Hepatocyte (in vitro differentiated cells): ENCODE measurements at regions not wholly inside any gene's neighbourhood (a gene's known extent, or its start where the extent isn't known, plus 50 kb on each side); places are given as distances from the start of the nearest gene placed in this dataset.

Experiments
- DNase-seq: peaks from one replicate; pipeline ENCODE4 v3.0.0-alpha.2; 2016; ENCODE audit warnings: low spot score
- H2AFZ ChIP-seq: fragments of 200-600 bp; sonication (generic); 2 replicates; pipeline ENCODE4 v1.6.0; 2016; ENCODE audit warnings: antibody characterized with exemption, mild to moderate bottlenecking
- H3K27ac ChIP-seq: fragments of 200-600 bp; sonication (generic); 2 replicates; pipeline ENCODE4 v1.5.1; 2016; ENCODE audit warnings: mild to moderate bottlenecking
- H3K27me3 ChIP-seq: fragments of 200-600 bp; sonication (generic); 2 replicates; pipeline ENCODE4 v1.6.1; 2016
- H3K36me3 ChIP-seq: fragments of 200-600 bp; sonication (generic); replicated peaks from 2 replicates; pipeline ENCODE4 v1.5.1; 2016; ENCODE audit warnings: low read depth; ENCODE audit not compliant: insufficient read depth
- H3K4me1 ChIP-seq: fragments of 200-600 bp; sonication (generic); 2 replicates; pipeline ENCODE4 v1.5.1; 2016; ENCODE audit warnings: mild to moderate bottlenecking, moderate library complexity; ENCODE audit not compliant: insufficient read depth
- H3K4me2 ChIP-seq: fragments of 200-600 bp; sonication (generic); 2 replicates; pipeline ENCODE4 v1.6.0; 2016
- H3K4me3 ChIP-seq: fragments of 200-600 bp; sonication (generic); 2 replicates; pipeline ENCODE4 v1.5.1; 2016; ENCODE audit warnings: mild to moderate bottlenecking
- H3K79me2 ChIP-seq: fragments of 200-600 bp; sonication (generic); 2 replicates; pipeline ENCODE4 v1.6.0; 2017; ENCODE audit warnings: mild to moderate bottlenecking
- H3K9me2 ChIP-seq: fragments of 200-600 bp; sonication (generic); replicated peaks from 2 replicates; pipeline ENCODE4 v1.6.0; 2017; ENCODE audit warnings: mild to moderate bottlenecking; ENCODE audit not compliant: insufficient read depth
- H3K9me3 ChIP-seq: fragments of 200-600 bp; sonication (generic); 2 replicates; pipeline ENCODE4 v1.5.1; 2016; ENCODE audit warnings: low read depth, mild to moderate bottlenecking
- H4K20me1 ChIP-seq: fragments of 200-600 bp; sonication (generic); 2 replicates; pipeline ENCODE4 v1.6.0; 2016; ENCODE audit warnings: mild to moderate bottlenecking; ENCODE audit not compliant: insufficient read depth, poor library complexity, severe bottlenecking
- EZH2 ChIP-seq: fragments of 200-600 bp; sonication (generic); IDR thresholded peaks from 2 replicates; pipeline ENCODE4 v1.6.1; 2016; ENCODE audit warnings: antibody characterized with exemption, mild to moderate bottlenecking, borderline replicate concordance
- EZH2phosphoT487 ChIP-seq: fragments of 200-600 bp; sonication (generic); IDR thresholded peaks from one replicate; pipeline ENCODE4 v1.6.1; 2018; ENCODE audit warnings: antibody characterized with exemption, mild to moderate bottlenecking, low read depth, moderate library complexity; ENCODE audit not compliant: unreplicated experiment, severe bottlenecking
- WGBS: methylation state at CpG from one replicate; pipeline ENCODE4 v1.1.6; 2016; ENCODE audit warnings: low lambda C conversion rate; ENCODE audit errors: missing lambda C conversion rate; 5-methylcytosine and 5-hydroxymethylcytosine counted together
- TF ChIP-seq, protein P1 (sequence below): fragments of 200-600 bp; sonication (generic); IDR thresholded peaks from 2 replicates; pipeline ENCODE4 v1.5.1; 2016; ENCODE audit warnings: antibody characterized with exemption, mild to moderate bottlenecking; ENCODE audit not compliant: poor library complexity

DNA sequence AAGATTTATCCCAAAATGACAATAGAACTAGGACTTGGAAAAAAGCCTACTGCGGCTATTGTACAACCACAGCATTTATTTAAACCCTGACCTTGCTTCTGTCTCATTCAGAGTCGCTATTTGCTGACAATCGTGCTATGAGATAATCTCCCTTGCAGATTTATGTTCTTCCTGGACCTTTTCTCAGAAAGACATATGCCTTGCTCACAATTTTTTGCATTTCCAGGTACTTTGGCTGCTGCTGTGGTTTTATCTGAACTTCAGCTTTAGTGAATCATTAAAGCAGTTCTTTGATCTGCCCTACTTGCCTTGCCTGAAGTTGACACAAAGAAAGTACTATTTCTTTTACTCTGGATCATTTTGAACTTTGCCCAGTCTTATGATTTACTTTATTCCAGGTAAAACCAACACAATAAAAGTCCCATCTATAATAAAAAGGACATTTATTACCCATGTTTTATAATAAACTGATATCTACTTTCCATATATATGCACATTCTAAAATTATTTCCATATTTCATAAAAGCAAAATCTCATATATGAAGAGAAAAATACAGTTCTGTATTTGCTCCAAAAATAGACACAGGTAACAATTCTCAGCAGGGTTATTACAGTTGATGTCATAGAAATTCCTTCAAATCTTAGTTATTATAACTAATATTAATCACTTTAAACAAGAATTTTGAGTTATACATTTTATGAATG, 63.4 kb upstream of the CARD18 start:
- Histone ChIP-seq H4K20me1 (no peaks in the 10 kb centered on the region), H3K79me2 (no peaks in the 10 kb centered on the region), H3K27ac (peak overlapping the region; percentile 38), H2AFZ (no peak overlapping the region), H3K9me2 (no peaks in the 10 kb centered on the region), H3K4me1 (peaks cover 20% of the 10 kb centered on the region), H3K27me3 (no peaks in the 10 kb centered on the region), H3K4me2 (peak overlapping the region; percentile 3), H3K4me3 (no peak overlapping the region), H3K36me3 (no peaks in the 10 kb centered on the region), H3K9me3 (no peaks in the 10 kb centered on the region)
- 19% methylated on average over 3 of the region's 3 CpGs for WGBS
- peak; percentile 61 for DNase-seq
- TF ChIP-seq EZH2phosphoT487 = no peak
- TF ChIP-seq, protein P1, sequence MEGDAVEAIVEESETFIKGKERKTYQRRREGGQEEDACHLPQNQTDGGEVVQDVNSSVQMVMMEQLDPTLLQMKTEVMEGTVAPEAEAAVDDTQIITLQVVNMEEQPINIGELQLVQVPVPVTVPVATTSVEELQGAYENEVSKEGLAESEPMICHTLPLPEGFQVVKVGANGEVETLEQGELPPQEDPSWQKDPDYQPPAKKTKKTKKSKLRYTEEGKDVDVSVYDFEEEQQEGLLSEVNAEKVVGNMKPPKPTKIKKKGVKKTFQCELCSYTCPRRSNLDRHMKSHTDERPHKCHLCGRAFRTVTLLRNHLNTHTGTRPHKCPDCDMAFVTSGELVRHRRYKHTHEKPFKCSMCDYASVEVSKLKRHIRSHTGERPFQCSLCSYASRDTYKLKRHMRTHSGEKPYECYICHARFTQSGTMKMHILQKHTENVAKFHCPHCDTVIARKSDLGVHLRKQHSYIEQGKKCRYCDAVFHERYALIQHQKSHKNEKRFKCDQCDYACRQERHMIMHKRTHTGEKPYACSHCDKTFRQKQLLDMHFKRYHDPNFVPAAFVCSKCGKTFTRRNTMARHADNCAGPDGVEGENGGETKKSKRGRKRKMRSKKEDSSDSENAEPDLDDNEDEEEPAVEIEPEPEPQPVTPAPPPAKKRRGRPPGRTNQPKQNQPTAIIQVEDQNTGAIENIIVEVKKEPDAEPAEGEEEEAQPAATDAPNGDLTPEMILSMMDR = no peak
- no peak for TF ChIP-seq EZH2

- H3K4me2 ChIP-seq = peak overlapping the region; percentile 3
- H4K20me1 ChIP-seq = no peaks in the 10 kb centered on the region
- peaks cover 20% of the 10 kb centered on the region for H3K4me1 ChIP-seq
- no peaks in the 10 kb centered on the region for H3K27me3 ChIP-seq
- H3K4me3 ChIP-seq = no peak overlapping the region
- no peaks in the 10 kb centered on the region for H3K36me3 ChIP-seq
- no peak for TF ChIP-seq EZH2
- TF ChIP-seq, protein P1 = no peak
- H3K27ac ChIP-seq = peak overlapping the region; percentile 38
- no peak overlapping the region for H2AFZ ChIP-seq
- WGBS = 46% methylated on average over 4 of the region's 4 CpGs
- H3K79me2 ChIP-seq = no peaks in the 10 kb centered on the region
- DNase-seq = no peak
- H3K9me3 ChIP-seq = no peaks in the 10 kb centered on the region
- H3K9me2 ChIP-seq = no peaks in the 10 kb centered on the region
Observed at GRCh38 chr11:105202422-105202821, 62.9 kb upstream of the CARD18 start.

DNA sequence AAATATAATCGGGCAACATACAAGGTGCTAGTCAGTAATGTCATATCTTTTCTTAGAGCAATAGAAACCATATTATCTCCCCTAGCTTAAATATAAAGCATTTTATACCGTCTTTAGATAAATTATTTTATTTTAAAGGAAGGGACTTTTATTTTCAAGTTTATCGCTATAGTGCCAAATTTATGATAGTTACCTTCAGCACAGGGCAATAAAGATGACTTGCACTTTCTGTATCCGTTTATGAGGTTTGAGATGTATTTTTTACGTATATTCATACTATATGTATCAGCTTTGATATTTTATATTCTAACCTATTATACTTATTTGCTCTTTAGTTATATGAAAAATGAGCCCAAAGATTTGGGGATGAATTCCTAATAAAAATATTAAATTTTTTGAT, 61.6 kb upstream of the CARD18 start:
- no peaks in the 10 kb centered on the region for H3K27me3 ChIP-seq
- TF ChIP-seq, protein P1 = no peak
- H4K20me1 ChIP-seq = no peaks in the 10 kb centered on the region
- H3K4me3 ChIP-seq = no peak overlapping the region
- no peak overlapping the region for H3K4me2 ChIP-seq
- no peak overlapping the region for H2AFZ ChIP-seq
- no peaks in the 10 kb centered on the region for H3K36me3 ChIP-seq
- 59% methylated on average over 5 of the region's 5 CpGs for WGBS
- peak overlapping the region; percentile 38 for H3K27ac ChIP-seq
- no peaks in the 10 kb centered on the region for H3K79me2 ChIP-seq
- H3K4me1 ChIP-seq = peaks cover 20% of the 10 kb centered on the region
- no peaks in the 10 kb centered on the region for H3K9me3 ChIP-seq
- H3K9me2 ChIP-seq = no peaks in the 10 kb centered on the region
- no peak for DNase-seq
